WTC11 (cell line): ENCODE measurements at regions not wholly inside any gene's neighbourhood (a gene's known extent, or its start where the extent isn't known, plus 50 kb on each side); places are given as distances from the start of the nearest gene placed in this dataset.
A peak's percentile ranks its signal among the peaks of the same experiment; 100 is the strongest.

ENCODE experiments used
- ATAC-seq: fragments of 200-7000 bp; cut with Tn5 transposase; 2 replicates; pipeline ENCODE4 v1.10.0; 2021; ENCODE audit warnings: mild to moderate bottlenecking, moderate library complexity
- CTCF ChIA-PET: fragments of 300-600 bp; sonication (Branson Sonifier 250); formaldehyde crosslinking; loops from one replicate; lab custom pipeline; 2021; ENCODE audit warnings: antibody characterized with exemption; lab: Charles Lee
- POLR2A ChIA-PET: fragments of 350-600 bp; sonication (Branson Sonifier 250); formaldehyde crosslinking; loops from one replicate; lab custom pipeline; 2021; ENCODE audit warnings: antibody characterized with exemption; lab: Charles Lee
- DNase-seq: peaks from one replicate; pipeline ENCODE4 v3.0.0; 2021; ENCODE audit warnings: low spot score
- H3K27ac Mint-ChIP-seq: 2 replicates; pipeline ENCODE4 v1.8.0; 2021; ENCODE audit warnings: mixed read lengths
- H3K27me3 Mint-ChIP-seq: 2 replicates; pipeline ENCODE4 v1.8.0; 2021; ENCODE audit warnings: low read depth, mild to moderate bottlenecking, moderate library complexity, mixed read lengths
- H3K36me3 Mint-ChIP-seq: 2 replicates; pipeline ENCODE4 v1.8.0; 2021; ENCODE audit warnings: mixed read lengths
- H3K4me1 Mint-ChIP-seq: 2 replicates; pipeline ENCODE4 v1.8.0; 2022; ENCODE audit warnings: mixed read lengths
- H3K4me3 Mint-ChIP-seq: 2 replicates; pipeline ENCODE4 v1.8.0; 2021; ENCODE audit warnings: mild to moderate bottlenecking, moderate library complexity, mixed read lengths
- H3K9me3 Mint-ChIP-seq: 2 replicates; pipeline ENCODE4 v1.8.0; 2021; ENCODE audit warnings: mixed read lengths
- CBFB ChIP-seq: sonication (generic); formaldehyde crosslinking; IDR thresholded peaks from 2 replicates; pipeline ENCODE4 v1.8.1; 2022; ENCODE audit warnings: mild to moderate bottlenecking, low read depth, missing genetic modification reagents
- CREB1 ChIP-seq: sonication (generic); formaldehyde crosslinking; IDR thresholded peaks from 2 replicates; pipeline ENCODE4 v1.8.0; 2023; ENCODE audit warnings: mild to moderate bottlenecking, missing genetic modification reagents
- CREM ChIP-seq: sonication (generic); formaldehyde crosslinking; IDR thresholded peaks from 2 replicates; pipeline ENCODE4 v1.8.1; 2022; ENCODE audit warnings: mild to moderate bottlenecking, missing genetic modification reagents, moderate library complexity
- E2F4 ChIP-seq: sonication (generic); formaldehyde crosslinking; IDR thresholded peaks from 2 replicates; pipeline ENCODE4 v1.8.1; 2022; ENCODE audit warnings: low read depth, mild to moderate bottlenecking, moderate library complexity, missing genetic modification reagents, borderline replicate concordance
- EMX1 ChIP-seq: fragments of 250-450 bp; sonication (Bioruptor Pico); IDR thresholded peaks from 2 replicates; pipeline ENCODE4 v1.8.0; 2021; ENCODE audit warnings: mild to moderate bottlenecking
- FOXP4 ChIP-seq: sonication (generic); formaldehyde crosslinking; IDR thresholded peaks from 2 replicates; pipeline ENCODE4 v1.8.0; 2022; ENCODE audit warnings: mild to moderate bottlenecking, missing genetic modification reagents
- GRHL2 ChIP-seq: fragments of 250-450 bp; sonication (Bioruptor Pico); IDR thresholded peaks from 2 replicates; pipeline ENCODE4 v1.8.0; 2022; ENCODE audit warnings: mild to moderate bottlenecking, moderate library complexity; ENCODE audit not compliant: insufficient replicate concordance, severe bottlenecking
- MXD4 ChIP-seq: fragments of 250-450 bp; sonication (Bioruptor Pico); IDR thresholded peaks from 2 replicates; pipeline ENCODE4 v1.8.0; 2021; ENCODE audit warnings: mild to moderate bottlenecking, moderate library complexity, borderline replicate concordance
- NFYB ChIP-seq: sonication (generic); formaldehyde crosslinking; conservative IDR thresholded peaks from 2 replicates; pipeline ENCODE4 v1.8.0; 2022; ENCODE audit warnings: low read depth, missing genetic modification reagents
- NR1H2 ChIP-seq: sonication (generic); formaldehyde crosslinking; IDR thresholded peaks from 2 replicates; pipeline ENCODE4 v1.9.0; 2021; ENCODE audit warnings: mild to moderate bottlenecking, moderate library complexity, missing genetic modification reagents
- RELA ChIP-seq: sonication (generic); formaldehyde crosslinking; IDR thresholded peaks from 2 replicates; pipeline ENCODE4 v1.8.1; 2022; ENCODE audit warnings: missing genetic modification reagents, mild to moderate bottlenecking, borderline replicate concordance
- SOX15 ChIP-seq: fragments of 250-450 bp; sonication (Bioruptor Pico); IDR thresholded peaks from 2 replicates; pipeline ENCODE4 v1.9.0; 2021; ENCODE audit warnings: mild to moderate bottlenecking
- SP1 ChIP-seq: sonication (generic); formaldehyde crosslinking; conservative IDR thresholded peaks from 2 replicates; pipeline ENCODE4 v1.8.1; 2022; ENCODE audit warnings: missing genetic modification reagents
- ZNF138 ChIP-seq: sonication (generic); formaldehyde crosslinking; conservative IDR thresholded peaks from 2 replicates; pipeline ENCODE4 v1.8.1; 2022; ENCODE audit warnings: mild to moderate bottlenecking, moderate library complexity, missing genetic modification reagents
- ZNF232 ChIP-seq: sonication (generic); formaldehyde crosslinking; IDR thresholded peaks from 2 replicates; pipeline ENCODE4 v1.8.0; 2022; ENCODE audit warnings: mild to moderate bottlenecking, missing genetic modification reagents
- ZNF317 ChIP-seq: sonication (generic); formaldehyde crosslinking; IDR thresholded peaks from 2 replicates; pipeline ENCODE4 v1.8.1; 2023; ENCODE audit warnings: low read depth, mild to moderate bottlenecking, moderate library complexity, missing genetic modification reagents, borderline replicate concordance
- ZNF423 ChIP-seq: fragments of 250-450 bp; sonication (Bioruptor Pico); IDR thresholded peaks from 2 replicates; pipeline ENCODE4 v2.1.2; 2022; ENCODE audit warnings: mild to moderate bottlenecking, moderate library complexity
- TF ChIP-seq, protein P1 (sequence below): sonication (generic); formaldehyde crosslinking; IDR thresholded peaks from 2 replicates; pipeline ENCODE4 v1.8.0; 2023; ENCODE audit warnings: mild to moderate bottlenecking, missing genetic modification reagents
- TF ChIP-seq, protein P2 (sequence below): sonication (generic); formaldehyde crosslinking; IDR thresholded peaks from 2 replicates; pipeline ENCODE4 v1.8.0; 2022; ENCODE audit warnings: mild to moderate bottlenecking, missing genetic modification reagents
- TF ChIP-seq, protein P3 (sequence below): fragments of 250-450 bp; sonication (Bioruptor Pico); IDR thresholded peaks from 2 replicates; pipeline ENCODE4 v1.9.0; 2021; ENCODE audit warnings: mild to moderate bottlenecking
- TF ChIP-seq, protein P4 (sequence below): sonication (generic); formaldehyde crosslinking; IDR thresholded peaks from 2 replicates; pipeline ENCODE4 v1.8.1; 2022; ENCODE audit warnings: mild to moderate bottlenecking, missing genetic modification reagents, moderate library complexity, borderline replicate concordance
- TF ChIP-seq, protein P5 (sequence below): sonication (generic); formaldehyde crosslinking; IDR thresholded peaks from 2 replicates; pipeline ENCODE4 v1.8.0; 2023; ENCODE audit warnings: missing genetic modification reagents
- TF ChIP-seq, protein P6 (sequence below): sonication (generic); formaldehyde crosslinking; IDR thresholded peaks from 2 replicates; pipeline ENCODE4 v1.8.1; 2022; ENCODE audit warnings: low read depth, missing genetic modification reagents, borderline replicate concordance

DNA sequence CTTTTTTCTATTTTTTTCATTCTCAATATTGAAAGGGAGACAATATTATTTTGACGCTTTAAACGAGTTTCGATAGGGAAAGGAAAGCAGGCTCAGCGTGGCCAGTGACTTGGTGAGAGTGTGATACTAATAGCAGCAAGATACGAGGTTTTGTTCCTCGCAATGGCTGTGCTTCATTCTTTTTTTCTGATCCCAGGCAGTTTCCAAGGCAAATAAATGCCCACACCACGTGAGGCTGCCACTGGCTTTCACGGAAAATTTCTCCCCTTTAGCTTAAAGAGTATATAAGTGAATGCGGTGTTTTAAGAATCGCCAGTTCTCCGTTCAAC, 196.4 kb upstream of the ZNF184 start (continued):
- TF ChIP-seq, protein P1, sequence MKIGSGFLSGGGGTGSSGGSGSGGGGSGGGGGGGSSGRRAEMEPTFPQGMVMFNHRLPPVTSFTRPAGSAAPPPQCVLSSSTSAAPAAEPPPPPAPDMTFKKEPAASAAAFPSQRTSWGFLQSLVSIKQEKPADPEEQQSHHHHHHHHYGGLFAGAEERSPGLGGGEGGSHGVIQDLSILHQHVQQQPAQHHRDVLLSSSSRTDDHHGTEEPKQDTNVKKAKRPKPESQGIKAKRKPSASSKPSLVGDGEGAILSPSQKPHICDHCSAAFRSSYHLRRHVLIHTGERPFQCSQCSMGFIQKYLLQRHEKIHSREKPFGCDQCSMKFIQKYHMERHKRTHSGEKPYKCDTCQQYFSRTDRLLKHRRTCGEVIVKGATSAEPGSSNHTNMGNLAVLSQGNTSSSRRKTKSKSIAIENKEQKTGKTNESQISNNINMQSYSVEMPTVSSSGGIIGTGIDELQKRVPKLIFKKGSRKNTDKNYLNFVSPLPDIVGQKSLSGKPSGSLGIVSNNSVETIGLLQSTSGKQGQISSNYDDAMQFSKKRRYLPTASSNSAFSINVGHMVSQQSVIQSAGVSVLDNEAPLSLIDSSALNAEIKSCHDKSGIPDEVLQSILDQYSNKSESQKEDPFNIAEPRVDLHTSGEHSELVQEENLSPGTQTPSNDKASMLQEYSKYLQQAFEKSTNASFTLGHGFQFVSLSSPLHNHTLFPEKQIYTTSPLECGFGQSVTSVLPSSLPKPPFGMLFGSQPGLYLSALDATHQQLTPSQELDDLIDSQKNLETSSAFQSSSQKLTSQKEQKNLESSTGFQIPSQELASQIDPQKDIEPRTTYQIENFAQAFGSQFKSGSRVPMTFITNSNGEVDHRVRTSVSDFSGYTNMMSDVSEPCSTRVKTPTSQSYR (CRISPR knock-in tag) = no peak
- TF ChIP-seq ZNF138 (no peak), FOXP4 (no peak), SP1 (CRISPR knock-in tag) (no peak), E2F4 (CRISPR knock-in tag) (no peak), ZNF232 (no peak), ZNF423 (CRISPR knock-in tag) (no peak), MXD4 (CRISPR knock-in tag) (no peak), CREB1 (CRISPR knock-in tag) (no peak), RELA (CRISPR knock-in tag) (no peak), ZNF317 (CRISPR knock-in tag) (no peak), NR1H2 (CRISPR knock-in tag) (no peak)
- TF ChIP-seq, protein P2, sequence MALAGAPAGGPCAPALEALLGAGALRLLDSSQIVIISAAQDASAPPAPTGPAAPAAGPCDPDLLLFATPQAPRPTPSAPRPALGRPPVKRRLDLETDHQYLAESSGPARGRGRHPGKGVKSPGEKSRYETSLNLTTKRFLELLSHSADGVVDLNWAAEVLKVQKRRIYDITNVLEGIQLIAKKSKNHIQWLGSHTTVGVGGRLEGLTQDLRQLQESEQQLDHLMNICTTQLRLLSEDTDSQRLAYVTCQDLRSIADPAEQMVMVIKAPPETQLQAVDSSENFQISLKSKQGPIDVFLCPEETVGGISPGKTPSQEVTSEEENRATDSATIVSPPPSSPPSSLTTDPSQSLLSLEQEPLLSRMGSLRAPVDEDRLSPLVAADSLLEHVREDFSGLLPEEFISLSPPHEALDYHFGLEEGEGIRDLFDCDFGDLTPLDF (CRISPR knock-in tag) = no peak
- TF ChIP-seq, protein P3, sequence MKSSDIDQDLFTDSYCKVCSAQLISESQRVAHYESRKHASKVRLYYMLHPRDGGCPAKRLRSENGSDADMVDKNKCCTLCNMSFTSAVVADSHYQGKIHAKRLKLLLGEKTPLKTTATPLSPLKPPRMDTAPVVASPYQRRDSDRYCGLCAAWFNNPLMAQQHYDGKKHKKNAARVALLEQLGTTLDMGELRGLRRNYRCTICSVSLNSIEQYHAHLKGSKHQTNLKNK (CRISPR knock-in tag) = no peak
- TF ChIP-seq, protein P4, sequence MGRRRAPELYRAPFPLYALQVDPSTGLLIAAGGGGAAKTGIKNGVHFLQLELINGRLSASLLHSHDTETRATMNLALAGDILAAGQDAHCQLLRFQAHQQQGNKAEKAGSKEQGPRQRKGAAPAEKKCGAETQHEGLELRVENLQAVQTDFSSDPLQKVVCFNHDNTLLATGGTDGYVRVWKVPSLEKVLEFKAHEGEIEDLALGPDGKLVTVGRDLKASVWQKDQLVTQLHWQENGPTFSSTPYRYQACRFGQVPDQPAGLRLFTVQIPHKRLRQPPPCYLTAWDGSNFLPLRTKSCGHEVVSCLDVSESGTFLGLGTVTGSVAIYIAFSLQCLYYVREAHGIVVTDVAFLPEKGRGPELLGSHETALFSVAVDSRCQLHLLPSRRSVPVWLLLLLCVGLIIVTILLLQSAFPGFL = no peak

DNA sequence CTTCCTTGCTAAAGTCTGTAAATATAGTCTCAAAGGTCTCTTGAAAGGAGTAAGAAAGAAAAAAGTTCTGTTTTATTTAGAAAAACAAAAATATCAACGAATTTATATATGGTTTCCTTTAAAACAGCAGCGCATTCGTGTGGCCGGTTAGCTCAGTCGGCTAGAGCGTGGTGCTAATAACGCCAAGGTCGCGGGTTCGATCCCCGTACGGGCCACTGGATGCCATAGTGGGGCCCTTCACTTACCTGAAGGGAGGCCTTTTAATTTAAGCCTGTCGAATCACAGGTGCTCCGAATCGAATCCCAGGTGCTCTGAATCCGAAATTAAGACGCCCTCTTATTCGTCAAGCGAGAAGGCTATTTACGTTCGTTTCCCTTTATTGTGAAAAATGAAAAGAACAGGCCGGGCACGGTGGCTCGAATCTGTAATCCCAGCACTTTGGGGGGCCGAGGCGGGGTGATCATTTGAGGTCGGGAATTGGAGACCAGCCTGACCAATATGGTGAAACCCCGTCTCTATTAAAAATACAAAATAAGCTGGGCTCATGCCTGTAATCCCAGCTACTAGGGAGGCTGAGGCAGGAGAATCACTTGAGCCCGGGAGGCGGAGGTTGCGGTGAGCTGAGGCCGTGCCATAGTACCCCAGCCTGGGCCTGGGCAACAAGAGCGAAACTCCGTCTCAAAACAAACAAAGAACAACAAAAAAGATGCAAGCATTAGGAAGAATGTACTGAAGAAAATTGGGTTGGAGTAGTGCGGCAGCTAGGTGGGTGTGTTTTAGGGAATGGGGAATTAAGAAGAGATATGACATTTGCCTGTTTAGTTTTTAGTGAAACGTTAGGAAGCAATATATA, 195.8 kb upstream of the ZNF184 start:
- CTCF ChIA-PET = interaction anchor here (0.6 to 1.7 kb wide), 6 partner anchors 19 to 107 kb away, joined by 3 to 13 read pairs (median 3); no protein-coding TSS in a partner anchor
- Mint-ChIP-seq H3K4me3 (peak overlapping the region; percentile 87), H3K9me3 (no peaks in the 10 kb centered on the region), H3K27me3 (peaks cover 55% of the 10 kb centered on the region), H3K36me3 (no peaks in the 10 kb centered on the region), H3K27ac (no peak overlapping the region), H3K4me1 (peaks cover 24% of the 10 kb centered on the region)
- ATAC-seq (peak; percentile 22), DNase-seq (peak; percentile 89)
- POLR2A ChIA-PET = interaction anchor here (1.5 kb wide), 1 partner anchor 19 kb away, joined by 3 read pairs; no protein-coding TSS in a partner anchor
- no peak for TF ChIP-seq GRHL2 (CRISPR knock-in tag)
- no peak for TF ChIP-seq NFYB (CRISPR knock-in tag)
- TF ChIP-seq SP1 (CRISPR knock-in tag) = 0 out of 2 replicates have a peak, but pooled peaks have one; percentile 13
- TF ChIP-seq CREM (CRISPR knock-in tag) = peak; percentile 51; the same call in 1 of the 2 replicates
- TF ChIP-seq ZNF317 (CRISPR knock-in tag) = no peak
- TF ChIP-seq, protein P5, sequence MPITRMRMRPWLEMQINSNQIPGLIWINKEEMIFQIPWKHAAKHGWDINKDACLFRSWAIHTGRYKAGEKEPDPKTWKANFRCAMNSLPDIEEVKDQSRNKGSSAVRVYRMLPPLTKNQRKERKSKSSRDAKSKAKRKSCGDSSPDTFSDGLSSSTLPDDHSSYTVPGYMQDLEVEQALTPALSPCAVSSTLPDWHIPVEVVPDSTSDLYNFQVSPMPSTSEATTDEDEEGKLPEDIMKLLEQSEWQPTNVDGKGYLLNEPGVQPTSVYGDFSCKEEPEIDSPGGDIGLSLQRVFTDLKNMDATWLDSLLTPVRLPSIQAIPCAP (CRISPR knock-in tag) = 0 out of 2 replicates have a peak, but pooled peaks have one; percentile 25
- TF ChIP-seq CBFB = no peak
- TF ChIP-seq, protein P6, sequence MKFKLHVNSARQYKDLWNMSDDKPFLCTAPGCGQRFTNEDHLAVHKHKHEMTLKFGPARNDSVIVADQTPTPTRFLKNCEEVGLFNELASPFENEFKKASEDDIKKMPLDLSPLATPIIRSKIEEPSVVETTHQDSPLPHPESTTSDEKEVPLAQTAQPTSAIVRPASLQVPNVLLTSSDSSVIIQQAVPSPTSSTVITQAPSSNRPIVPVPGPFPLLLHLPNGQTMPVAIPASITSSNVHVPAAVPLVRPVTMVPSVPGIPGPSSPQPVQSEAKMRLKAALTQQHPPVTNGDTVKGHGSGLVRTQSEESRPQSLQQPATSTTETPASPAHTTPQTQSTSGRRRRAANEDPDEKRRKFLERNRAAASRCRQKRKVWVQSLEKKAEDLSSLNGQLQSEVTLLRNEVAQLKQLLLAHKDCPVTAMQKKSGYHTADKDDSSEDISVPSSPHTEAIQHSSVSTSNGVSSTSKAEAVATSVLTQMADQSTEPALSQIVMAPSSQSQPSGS (CRISPR knock-in tag) = no peak
- TF ChIP-seq SOX15 (CRISPR knock-in tag) = no peak
- TF ChIP-seq EMX1 = no peak
